OCI-LY1 (cell line): ENCODE measurements at regions not wholly inside any gene's neighbourhood (a gene's known extent, or its start where the extent isn't known, plus 50 kb on each side); places are given as distances from the start of the nearest gene placed in this dataset.

Experiments
- EZH2 ChIP-seq: fragments of 200-600 bp; sonication (generic), shearing (Covaris generic); IDR thresholded peaks from 2 replicates; pipeline ENCODE4 v1.8.0; 2017; ENCODE audit warnings: borderline replicate concordance, mixed run types, mild to moderate bottlenecking, antibody characterized with exemption, low read length, moderate library complexity, mixed read lengths
- TF ChIP-seq, protein P1 (sequence below): fragments of 200-600 bp; sonication (generic), shearing (Covaris generic); IDR thresholded peaks from 2 replicates; pipeline ENCODE4 v1.5.1; 2017; ENCODE audit warnings: mild to moderate bottlenecking, antibody characterized with exemption, low read length, moderate library complexity, mixed read lengths

DNA sequence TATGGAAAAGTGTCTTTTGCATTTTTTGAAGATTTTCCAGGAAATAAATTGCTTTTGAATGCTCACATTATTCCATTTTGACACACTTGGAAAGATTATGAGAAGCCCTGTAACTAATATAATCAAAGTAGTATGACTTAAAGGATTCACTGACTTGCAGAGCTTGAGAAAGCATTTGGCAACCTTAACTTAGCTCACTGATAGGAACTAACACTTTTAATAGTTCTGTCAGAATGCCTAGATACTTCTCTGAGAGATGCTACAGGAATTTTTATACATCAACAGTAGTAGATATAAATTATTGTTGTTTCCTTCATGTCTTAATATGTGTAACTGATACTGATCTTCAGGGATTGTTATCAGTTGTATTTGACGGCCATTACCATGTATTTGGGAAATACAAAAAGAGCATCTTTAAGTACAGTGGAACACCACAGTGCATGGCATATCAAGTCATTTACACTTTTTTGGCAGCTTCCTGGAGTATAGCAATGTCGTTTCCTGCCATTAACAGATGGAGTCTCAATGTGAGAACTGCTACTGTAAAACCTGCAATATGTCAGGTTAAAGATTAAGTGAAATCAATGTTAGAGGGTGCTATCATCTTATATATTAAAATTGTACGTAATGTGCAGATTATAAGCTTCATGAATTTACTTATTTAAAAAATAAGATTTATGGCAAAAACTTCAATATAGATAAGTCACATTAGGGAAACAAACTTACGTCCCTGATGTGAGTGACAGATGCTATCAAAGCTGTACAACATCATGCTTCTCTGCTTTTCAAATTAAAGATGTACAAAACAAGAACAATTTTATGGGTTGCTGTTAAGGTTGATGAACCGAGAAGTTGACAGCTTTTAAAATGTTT lies 1159.8 kb upstream of the MIR17HG start:
- TF ChIP-seq, protein P1, sequence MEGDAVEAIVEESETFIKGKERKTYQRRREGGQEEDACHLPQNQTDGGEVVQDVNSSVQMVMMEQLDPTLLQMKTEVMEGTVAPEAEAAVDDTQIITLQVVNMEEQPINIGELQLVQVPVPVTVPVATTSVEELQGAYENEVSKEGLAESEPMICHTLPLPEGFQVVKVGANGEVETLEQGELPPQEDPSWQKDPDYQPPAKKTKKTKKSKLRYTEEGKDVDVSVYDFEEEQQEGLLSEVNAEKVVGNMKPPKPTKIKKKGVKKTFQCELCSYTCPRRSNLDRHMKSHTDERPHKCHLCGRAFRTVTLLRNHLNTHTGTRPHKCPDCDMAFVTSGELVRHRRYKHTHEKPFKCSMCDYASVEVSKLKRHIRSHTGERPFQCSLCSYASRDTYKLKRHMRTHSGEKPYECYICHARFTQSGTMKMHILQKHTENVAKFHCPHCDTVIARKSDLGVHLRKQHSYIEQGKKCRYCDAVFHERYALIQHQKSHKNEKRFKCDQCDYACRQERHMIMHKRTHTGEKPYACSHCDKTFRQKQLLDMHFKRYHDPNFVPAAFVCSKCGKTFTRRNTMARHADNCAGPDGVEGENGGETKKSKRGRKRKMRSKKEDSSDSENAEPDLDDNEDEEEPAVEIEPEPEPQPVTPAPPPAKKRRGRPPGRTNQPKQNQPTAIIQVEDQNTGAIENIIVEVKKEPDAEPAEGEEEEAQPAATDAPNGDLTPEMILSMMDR: no peak
- TF ChIP-seq EZH2: no peak
